GM12878 (cell line): ENCODE measurements at regions not wholly inside any gene's neighbourhood (a gene's known extent, or its start where the extent isn't known, plus 50 kb on each side); places are given as distances from the start of the nearest gene placed in this dataset.
"Not testable (repeated sequence)": the region's sequence is repeated elsewhere in the genome, so short reads cannot be mapped to it uniquely, and the experiment has no call there.

Experiments used
- ATAC-seq: fragments of 200-7000 bp; cut with Tn5 transposase; 3 replicates; pipeline ENCODE4 v1.9.1; 2020; ENCODE audit warnings: mild to moderate bottlenecking, moderate library complexity
- BruUV-seq: library from RNA; stranded (reverse); fragments of 400-500 nt; replicated peaks from 2 replicates; lab custom pipeline; 2021; lab: Mats Ljungman, UMichigan
- CTCF ChIA-PET: fragments of 300-600 bp; sonication (Branson Sonifier 250); formaldehyde crosslinking; extraction: SDS; loops from one replicate; lab custom pipeline; 2021; ENCODE audit warnings: inconsistent platforms; lab: Yijun Ruan, JAX
- POLR2A ChIA-PET: fragments of 350-600 bp; formaldehyde crosslinking; extraction: SDS; loops from one replicate; lab custom pipeline; 2021; ENCODE audit warnings: inconsistent platforms; lab: Charles Lee
- RAD21 ChIA-PET: fragments of 300-600 bp; sonication (Branson Sonifier 250); formaldehyde crosslinking; loops from one replicate; lab custom pipeline; 2023; ENCODE audit warnings: antibody characterized with exemption; ENCODE audit not compliant: unreplicated experiment; lab: Charles Lee
- SMC1A ChIA-PET: fragments of 300-600 bp; sonication (Branson Sonifier 250); formaldehyde crosslinking; loops from one replicate; lab custom pipeline; 2023; ENCODE audit not compliant: unreplicated experiment, uncharacterized antibody; lab: Charles Lee
- DNase-seq: peaks from one replicate; pipeline ENCODE4 v3.0.0-alpha.2; 2011; ENCODE audit warnings: low read depth, low spot score
- FAIRE-seq: peaks from 3 replicates; lab custom pipeline; 2011; peaks lifted over from hg19 to GRCh38; lab: Jason Lieb, UNC
- H2AFZ ChIP-seq: 2 replicates; pipeline ENCODE4 v1.6.0; 2011; ENCODE audit warnings: low read depth, low read length, control low read depth; ENCODE audit not compliant: control insufficient read depth
- H3K27ac ChIP-seq: 2 replicates; pipeline ENCODE4 v1.5.1; 2011; ENCODE audit warnings: control low read depth; ENCODE audit not compliant: control insufficient read depth, insufficient read depth
- H3K27me3 ChIP-seq, 2 experiments: replicated peaks in 1 of 2; 2 replicates each; pipeline versions ENCODE4 v1.6.0 to v1.6.1; 2011; ENCODE audit warnings: low read length in 1 of 2; ENCODE audit not compliant: control insufficient read depth in 2 of 2, insufficient read depth in 2 of 2
- H3K36me3 ChIP-seq, 2 experiments: 2 replicates each; pipeline ENCODE4 v1.5.1; 2011; ENCODE audit warnings: low read length in 1 of 2; ENCODE audit not compliant: control insufficient read depth in 2 of 2, insufficient read depth in 2 of 2
- H3K4me1 ChIP-seq: 2 replicates; pipeline ENCODE4 v1.6.1; 2011; ENCODE audit warnings: mild to moderate bottlenecking, low read length, moderate library complexity, mixed read lengths; ENCODE audit not compliant: control insufficient read depth, insufficient read depth
- H3K4me2 ChIP-seq: 2 replicates; pipeline ENCODE4 v1.6.0; 2011; ENCODE audit warnings: control low read depth; ENCODE audit not compliant: control insufficient read depth, insufficient read depth
- H3K4me3 ChIP-seq: fragments of 200-600 bp; sonication (generic); 2 replicates; pipeline ENCODE4 v1.5.1; 2016
- H3K79me2 ChIP-seq: 2 replicates; pipeline ENCODE4 v1.6.0; 2011; ENCODE audit warnings: low read length; ENCODE audit not compliant: control insufficient read depth, insufficient read depth
- H3K9ac ChIP-seq: 2 replicates; pipeline ENCODE4 v1.8.0; 2011; ENCODE audit warnings: low read length, control low read depth, mixed read lengths; ENCODE audit not compliant: control insufficient read depth, insufficient read depth
- H3K9me3 ChIP-seq: replicated peaks from 3 replicates; pipeline ENCODE4 v1.5.1; 2011; ENCODE audit warnings: mild to moderate bottlenecking, low read length; ENCODE audit not compliant: control insufficient read depth, insufficient read depth
- H4K20me1 ChIP-seq: 2 replicates; pipeline ENCODE4 v1.6.0; 2011; ENCODE audit not compliant: control insufficient read depth, insufficient read depth
- CBX5 ChIP-seq: sonication (generic); IDR thresholded peaks from 2 replicates; pipeline ENCODE4 v1.6.1; 2016; ENCODE audit warnings: low read depth, moderate library complexity, mild to moderate bottlenecking, inconsistent platforms
- NFYB ChIP-seq: IDR thresholded peaks from 2 replicates; pipeline ENCODE4 v1.6.1; 2011; ENCODE audit warnings: low read depth, mild to moderate bottlenecking, low read length, improper control_type of control experiment, moderate library complexity; ENCODE audit not compliant: insufficient read depth
- PAX8 ChIP-seq: fragments of 450-650 bp; IDR thresholded peaks from 2 replicates; pipeline ENCODE4 v1.6.1; 2017; ENCODE audit warnings: mild to moderate bottlenecking, moderate library complexity
- WGBS: methylation state at CpG from one replicate; pipeline ENCODE4 v1.1.6; 2016; ENCODE audit warnings: low lambda C conversion rate; ENCODE audit not compliant: insufficient replicate concordance, insufficient coverage; ENCODE audit errors: missing lambda C conversion rate; 5-methylcytosine and 5-hydroxymethylcytosine counted together
- in situ Hi-C: fragments of 300-500 bp; cut with MboI; formaldehyde crosslinking; loops from 9 replicates; pipeline ENCODE4 v1.14.3; 2018; ENCODE audit warnings: mixed read lengths
- intact Hi-C: fragments of 100-400 bp; cut with micrococcal nuclease; formaldehyde crosslinking; loops from one replicate; pipeline ENCODE4 v1.14.2; 2022; ENCODE audit not compliant: unreplicated experiment
- TF ChIP-seq, protein P1 (sequence below): IDR thresholded peaks from 2 replicates; pipeline ENCODE4 v1.6.1; 2011; ENCODE audit warnings: mild to moderate bottlenecking, low read depth, low read length, moderate library complexity; ENCODE audit not compliant: insufficient replicate concordance
- TF ChIP-seq, protein P2 (sequence below), 3 experiments: IDR thresholded peaks in 2 of 3; conservative IDR thresholded peaks in 1 of 3; 2 replicates each; pipeline ENCODE4 v1.5.1; 2011; ENCODE audit warnings: low read depth in 3 of 3, low read length in 3 of 3, mild to moderate bottlenecking in 3 of 3, control low read depth in 2 of 3, moderate library complexity in 2 of 3, inconsistent platforms in 1 of 3, mixed read lengths in 1 of 3; ENCODE audit not compliant: control insufficient read depth in 2 of 3, insufficient read depth in 1 of 3; ENCODE audit errors: extremely low read depth in 1 of 3

DNA sequence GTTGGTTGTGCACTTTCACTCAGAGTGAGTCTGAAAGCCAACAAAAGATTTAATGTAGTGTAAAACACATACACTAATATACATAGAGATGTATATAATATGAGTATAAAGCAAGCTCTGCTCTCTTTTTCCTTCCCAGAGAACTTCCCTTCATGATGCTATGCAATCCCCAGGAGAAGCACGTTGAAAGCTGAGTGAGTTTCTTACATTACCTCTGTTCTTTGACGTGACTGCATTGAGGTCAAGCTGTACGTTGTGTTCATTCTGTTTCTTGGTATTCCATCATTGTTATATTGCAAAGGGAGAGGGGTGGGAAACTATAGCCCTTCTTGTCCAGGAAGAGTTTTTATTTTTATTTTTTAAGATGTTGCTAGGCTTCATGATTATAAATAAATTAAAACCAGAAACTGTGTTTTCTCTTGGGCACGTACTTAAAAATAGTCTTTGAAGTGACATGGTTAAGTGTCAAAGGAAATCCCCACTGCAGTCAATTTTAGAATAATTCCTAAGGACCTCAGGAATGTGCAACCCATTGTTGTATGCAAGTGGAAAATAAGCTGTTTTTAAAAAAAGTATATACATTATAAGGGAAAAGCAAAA is 651.0 kb downstream of the CD109 start (continued):
- TF ChIP-seq, protein P1, sequence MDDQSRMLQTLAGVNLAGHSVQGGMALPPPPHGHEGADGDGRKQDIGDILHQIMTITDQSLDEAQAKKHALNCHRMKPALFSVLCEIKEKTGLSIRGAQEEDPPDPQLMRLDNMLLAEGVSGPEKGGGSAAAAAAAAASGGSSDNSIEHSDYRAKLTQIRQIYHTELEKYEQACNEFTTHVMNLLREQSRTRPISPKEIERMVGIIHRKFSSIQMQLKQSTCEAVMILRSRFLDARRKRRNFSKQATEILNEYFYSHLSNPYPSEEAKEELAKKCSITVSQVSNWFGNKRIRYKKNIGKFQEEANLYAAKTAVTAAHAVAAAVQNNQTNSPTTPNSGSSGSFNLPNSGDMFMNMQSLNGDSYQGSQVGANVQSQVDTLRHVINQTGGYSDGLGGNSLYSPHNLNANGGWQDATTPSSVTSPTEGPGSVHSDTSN: no peak

DNA sequence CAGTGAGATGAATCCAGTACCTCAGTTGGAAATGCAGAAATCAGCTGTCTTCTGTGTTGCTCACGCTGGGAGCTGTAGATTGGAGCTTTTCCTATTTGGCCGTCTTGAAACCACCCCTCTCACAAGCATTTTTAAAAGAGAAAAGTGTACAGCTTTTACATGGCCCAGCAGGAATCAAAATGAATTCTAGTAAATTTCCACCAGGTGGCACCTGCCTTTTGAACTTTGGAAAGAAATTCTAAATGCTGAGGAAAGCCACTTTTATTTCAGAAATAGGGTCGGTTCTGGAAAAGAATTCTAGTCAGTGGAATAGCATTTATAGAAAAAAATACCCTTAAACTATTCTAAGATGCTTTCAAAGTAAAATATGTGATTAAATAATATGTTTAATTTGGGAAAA is 647.8 kb downstream of the CD109 start:
- BruUV-seq: no TSS peak
- ChIA-PET RAD21 (interaction anchor here (1.5 kb wide), 1 partner anchor 860 kb away, joined by 11 read pairs; no protein-coding TSS in a partner anchor), CTCF (interaction anchor here (0.7 to 2.8 kb wide), 9 partner anchors 15 to 870 kb away, joined by 3 to 28 read pairs (median 3); no protein-coding TSS in a partner anchor)

DNA sequence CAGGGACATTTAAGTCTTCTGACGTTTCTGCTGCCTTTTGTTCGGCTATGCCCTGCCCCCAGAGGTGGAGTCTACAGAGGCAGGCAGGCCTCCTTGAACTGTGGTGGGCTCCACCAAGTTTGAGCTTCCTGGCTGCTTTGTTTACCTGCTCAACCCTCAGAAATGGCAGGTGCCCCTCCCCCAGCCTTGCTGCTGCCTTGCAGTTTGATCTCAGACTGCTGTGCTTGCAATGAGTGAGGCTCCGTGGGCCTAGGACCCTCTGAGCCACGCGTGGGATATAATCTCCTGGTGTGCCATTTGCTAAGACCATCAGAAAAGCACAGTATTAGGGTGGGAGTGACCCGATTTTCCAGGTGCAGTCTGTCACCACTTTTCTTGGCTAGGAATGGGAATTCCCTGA is 647.3 kb downstream of the CD109 start:
- BruUV-seq, H4K20me1 ChIP-seq, H3K9ac ChIP-seq, ATAC-seq, H3K4me2 ChIP-seq, FAIRE-seq, H2AFZ ChIP-seq, H3K9me3 ChIP-seq, in situ Hi-C loops, H3K27me3 ChIP-seq, H3K27ac ChIP-seq, H3K4me1 ChIP-seq, H3K4me3 ChIP-seq, H3K79me2 ChIP-seq, DNase-seq, POLR2A ChIA-PET, H3K36me3 ChIP-seq: not testable (repeated sequence)
- intact Hi-C loops: loop anchor here (5.0 kb wide), 1 partner anchor 864 kb away; the partner anchor contains the start of gene COL12A1
- ChIA-PET SMC1A (interaction anchor here (1.3 to 1.5 kb wide), 2 partner anchors 860 to 866 kb away, joined by 4 to 6 read pairs; no protein-coding TSS in a partner anchor), RAD21 (interaction anchor here (1.5 kb wide), 1 partner anchor 861 kb away, joined by 11 read pairs; no protein-coding TSS in a partner anchor), CTCF (interaction anchor here (0.6 to 2.8 kb wide), 9 partner anchors 28 to 870 kb away, joined by 3 to 28 read pairs (median 3); no protein-coding TSS in a partner anchor)
- 14% methylated on average over 6 of the region's 6 CpGs for WGBS

More for the DNA sequence above, 647.8 kb downstream of the CD109 start:
- in situ Hi-C loops (no loop called here), intact Hi-C loops (loop anchor here (5.0 kb wide), 1 partner anchor 863 kb away; the partner anchor contains the start of gene COL12A1)
- H4K20me1 ChIP-seq: no peaks in the 10 kb centered on the region
- no peak overlapping the region for H3K4me3 ChIP-seq
- H3K36me3 ChIP-seq: no peaks in the 10 kb centered on the region
- 2% methylated on average over 3 of the region's 3 CpGs for WGBS
- ChIA-PET SMC1A (interaction anchor here (0.8 to 1.5 kb wide), 2 partner anchors 649 to 865 kb away, joined by 3 to 6 read pairs; no protein-coding TSS in a partner anchor), POLR2A (no interaction called here)
- no peaks in the 10 kb centered on the region for H3K27me3 ChIP-seq
- no peak overlapping the region for H3K9ac ChIP-seq
- FAIRE-seq (no peak), DNase-seq (no peak), ATAC-seq (peak; percentile 46; the same call in 2 of the 3 replicates)
- H3K9me3 ChIP-seq: no peaks in the 10 kb centered on the region
- TF ChIP-seq, protein P2, sequence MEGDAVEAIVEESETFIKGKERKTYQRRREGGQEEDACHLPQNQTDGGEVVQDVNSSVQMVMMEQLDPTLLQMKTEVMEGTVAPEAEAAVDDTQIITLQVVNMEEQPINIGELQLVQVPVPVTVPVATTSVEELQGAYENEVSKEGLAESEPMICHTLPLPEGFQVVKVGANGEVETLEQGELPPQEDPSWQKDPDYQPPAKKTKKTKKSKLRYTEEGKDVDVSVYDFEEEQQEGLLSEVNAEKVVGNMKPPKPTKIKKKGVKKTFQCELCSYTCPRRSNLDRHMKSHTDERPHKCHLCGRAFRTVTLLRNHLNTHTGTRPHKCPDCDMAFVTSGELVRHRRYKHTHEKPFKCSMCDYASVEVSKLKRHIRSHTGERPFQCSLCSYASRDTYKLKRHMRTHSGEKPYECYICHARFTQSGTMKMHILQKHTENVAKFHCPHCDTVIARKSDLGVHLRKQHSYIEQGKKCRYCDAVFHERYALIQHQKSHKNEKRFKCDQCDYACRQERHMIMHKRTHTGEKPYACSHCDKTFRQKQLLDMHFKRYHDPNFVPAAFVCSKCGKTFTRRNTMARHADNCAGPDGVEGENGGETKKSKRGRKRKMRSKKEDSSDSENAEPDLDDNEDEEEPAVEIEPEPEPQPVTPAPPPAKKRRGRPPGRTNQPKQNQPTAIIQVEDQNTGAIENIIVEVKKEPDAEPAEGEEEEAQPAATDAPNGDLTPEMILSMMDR (IDR thresholded peaks at IDR 0.05 in 2 of 3, conservative IDR thresholded peaks at IDR 0.05 in 1 of 3; ENCODE audit: control insufficient read depth in 2 of 3, extremely low read depth in 1 of 3, insufficient read depth in 1 of 3, low read depth in 3 of 3, low read length in 3 of 3): peak in 2 of 3 experiments; percentile 18 to 19; a peak in 1 of 6 replicates
- TF ChIP-seq CBX5 (no peak), PAX8 (no peak), NFYB (no peak)
- H3K79me2 ChIP-seq: no peaks in the 10 kb centered on the region
- no peak overlapping the region for H2AFZ ChIP-seq
- no peak overlapping the region for H3K4me2 ChIP-seq
- no peak overlapping the region for H3K27ac ChIP-seq
- no peaks in the 10 kb centered on the region for H3K4me1 ChIP-seq
